ENCODE measurements at regions not wholly inside any gene's neighbourhood (a gene's known extent, or its start where the extent isn't known, plus 50 kb on each side); places are given as distances from the start of the nearest gene placed in this dataset.

DNA sequence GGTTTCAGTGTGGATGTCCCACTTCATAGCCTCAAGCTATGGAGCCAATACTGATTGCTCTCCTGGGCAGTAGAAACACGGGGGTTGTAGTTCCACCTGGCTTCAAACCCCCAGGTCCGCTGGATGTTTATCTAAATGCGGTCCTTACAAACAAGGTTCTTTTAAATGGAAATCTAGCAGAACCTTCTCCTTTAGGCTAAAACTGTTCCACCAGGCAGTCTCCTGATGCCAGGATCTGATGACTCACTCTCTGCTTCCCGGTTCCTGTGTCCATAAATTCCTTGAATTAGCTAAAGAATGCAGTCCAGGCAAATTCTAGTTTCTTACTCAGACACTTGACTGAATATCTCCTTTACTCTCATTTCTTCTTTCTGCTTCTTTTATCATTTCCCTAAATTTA is 108.4 kb upstream of the FAM3C start:
- Mint-ChIP-seq H3K27me3 (ENCODE audit: insufficient read depth, unreplicated experiment) (no peaks in the 10 kb centered on the region), H3K36me3 (ENCODE audit: insufficient read depth, unreplicated experiment) (no peaks in the 10 kb centered on the region), H3K27ac (ENCODE audit: low read depth, unreplicated experiment) (peak overlapping the region; percentile 24), H3K4me1 (ENCODE audit: insufficient read depth, unreplicated experiment) (no peaks in the 10 kb centered on the region), H3K9me3 (ENCODE audit: unreplicated experiment) (peaks cover 3% of the 10 kb centered on the region), H3K4me3 (ENCODE audit: unreplicated experiment) (no peak overlapping the region)
- CTCF ChIA-PET, result interaction anchor here (0.6 to 1.4 kb wide), 3 partner anchors 106 to 589 kb away, joined by 3 to 5 read pairs (median 4); no protein-coding TSS in a partner anchor
- intact Hi-C loops (cut with micrococcal nuclease), result no loop called here
- no TSS peak for BruUV-seq (replicated peaks)
- no peak for TF ChIP-seq CTCF (IDR thresholded peaks at IDR 0.05; ENCODE audit: unreplicated experiment)
- peak; percentile 77 for DNase-seq (ENCODE audit: unreplicated experiment)
- POLR2A ChIA-PET, result interaction anchor here (1.1 to 1.5 kb wide), 3 partner anchors 20 to 109 kb away, joined by 3 read pairs; no protein-coding TSS in a partner anchor

DNA sequence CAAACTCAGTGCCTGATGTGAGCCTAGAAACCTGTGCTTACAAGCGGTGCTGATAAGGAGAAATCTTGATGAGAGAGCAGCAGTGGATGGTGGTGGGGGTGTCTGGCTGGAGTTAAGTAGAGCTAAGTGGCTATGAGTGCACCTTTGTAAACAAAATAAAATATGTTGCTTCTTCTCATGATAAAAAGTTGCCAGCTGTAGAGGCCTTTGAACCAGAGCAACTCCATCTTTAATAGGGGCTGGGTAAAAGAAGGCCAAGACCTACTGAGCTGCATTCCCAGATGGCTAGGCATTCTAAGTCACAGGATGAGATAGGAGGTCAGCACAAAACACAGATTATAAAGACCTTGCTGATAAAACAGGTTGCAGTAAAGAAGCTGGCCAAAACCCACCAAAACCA is 107.6 kb upstream of the FAM3C start:
- no peak for TF ChIP-seq CTCF (IDR thresholded peaks at IDR 0.05; ENCODE audit: unreplicated experiment)
- no peak overlapping the region for H3K4me3 Mint-ChIP-seq (ENCODE audit: unreplicated experiment)
- CTCF ChIA-PET, result interaction anchor here (0.6 to 1.4 kb wide), 2 partner anchors 137 to 590 kb away, joined by 3 to 5 read pairs; no protein-coding TSS in a partner anchor

GRCh38 chr7:121503039-121503438 is 106.9 kb upstream of the FAM3C start:
- Mint-ChIP-seq H3K27ac (ENCODE audit: low read depth, unreplicated experiment) (peak overlapping the region; percentile 24), H3K4me1 (ENCODE audit: insufficient read depth, unreplicated experiment) (no peaks in the 10 kb centered on the region), H3K9me3 (ENCODE audit: unreplicated experiment) (no peaks in the 10 kb centered on the region), H3K27me3 (ENCODE audit: insufficient read depth, unreplicated experiment) (no peaks in the 10 kb centered on the region), H3K36me3 (ENCODE audit: insufficient read depth, unreplicated experiment) (no peaks in the 10 kb centered on the region), H3K4me3 (ENCODE audit: unreplicated experiment) (no peak overlapping the region)
- no peak for DNase-seq (ENCODE audit: unreplicated experiment)
- no peak for TF ChIP-seq CTCF (IDR thresholded peaks at IDR 0.05; ENCODE audit: unreplicated experiment)
- no TSS peak for BruUV-seq (replicated peaks)
- POLR2A ChIA-PET, result interaction anchor here (1.5 kb wide), 1 partner anchor 107 kb away, joined by 3 read pairs; the partner anchor contains the start of gene FAM3C
- intact Hi-C loops (cut with micrococcal nuclease), result no loop called here
- CTCF ChIA-PET, result no interaction called here

More for the DNA sequence above, 107.6 kb upstream of the FAM3C start:
- intact Hi-C loops (cut with micrococcal nuclease), result no loop called here
- BruUV-seq (replicated peaks), result no TSS peak
- Mint-ChIP-seq H3K9me3 (ENCODE audit: unreplicated experiment) (no peaks in the 10 kb centered on the region), H3K27me3 (ENCODE audit: insufficient read depth, unreplicated experiment) (no peaks in the 10 kb centered on the region), H3K4me1 (ENCODE audit: insufficient read depth, unreplicated experiment) (no peaks in the 10 kb centered on the region), H3K27ac (ENCODE audit: low read depth, unreplicated experiment) (peak overlapping the region; percentile 24), H3K36me3 (ENCODE audit: insufficient read depth, unreplicated experiment) (no peaks in the 10 kb centered on the region)
- POLR2A ChIA-PET, result interaction anchor here (1.1 to 1.5 kb wide), 3 partner anchors 20 to 108 kb away, joined by 3 read pairs; no protein-coding TSS in a partner anchor
- DNase-seq (ENCODE audit: unreplicated experiment), result no peak

DNA sequence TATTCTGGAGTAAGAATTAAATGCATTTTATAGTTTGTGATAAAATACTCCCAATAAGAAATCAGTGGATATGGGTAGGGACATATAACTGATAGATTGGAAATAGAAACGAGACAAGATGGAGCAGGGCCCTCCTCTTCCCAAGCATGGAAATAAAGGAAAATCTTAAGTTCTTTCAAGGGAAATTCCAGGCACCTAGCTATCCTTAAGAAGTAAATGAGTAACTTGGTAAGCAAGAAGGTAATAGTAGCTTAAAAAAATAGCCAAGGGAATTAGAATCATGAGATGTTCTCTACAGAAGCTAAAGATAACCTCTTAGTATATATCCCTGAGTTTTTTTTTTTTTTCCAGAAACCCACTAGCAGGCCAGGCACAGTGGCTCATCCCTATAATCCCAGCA is 105.5 kb upstream of the FAM3C start:
- intact Hi-C loops (cut with micrococcal nuclease), result no loop called here
- CTCF ChIA-PET, result interaction anchor here (0.7 to 2.1 kb wide), 2 partner anchors 99 to 106 kb away, joined by 4 to 5 read pairs; partner anchors contain the start of gene FAM3C
- H3K27ac Mint-ChIP-seq (ENCODE audit: low read depth, unreplicated experiment), result no peak overlapping the region
- no peak for DNase-seq (ENCODE audit: unreplicated experiment)
- H3K4me1 Mint-ChIP-seq (ENCODE audit: insufficient read depth, unreplicated experiment), result no peaks in the 10 kb centered on the region
- H3K27me3 Mint-ChIP-seq (ENCODE audit: insufficient read depth, unreplicated experiment), result no peaks in the 10 kb centered on the region
- no peak overlapping the region for H3K4me3 Mint-ChIP-seq (ENCODE audit: unreplicated experiment)
- H3K9me3 Mint-ChIP-seq (ENCODE audit: unreplicated experiment), result no peaks in the 10 kb centered on the region
- no TSS peak for BruUV-seq (replicated peaks)
- H3K36me3 Mint-ChIP-seq (ENCODE audit: insufficient read depth, unreplicated experiment), result no peaks in the 10 kb centered on the region
- POLR2A ChIA-PET, result interaction anchor here (1.4 to 1.5 kb wide), 2 partner anchors 29 to 105 kb away, joined by 3 to 7 read pairs; partner anchors contain the start of gene FAM3C
- no peak for TF ChIP-seq CTCF (IDR thresholded peaks at IDR 0.05; ENCODE audit: unreplicated experiment)
